ENCODE measurements at regions not wholly inside any gene's neighbourhood (a gene's known extent, or its start where the extent isn't known, plus 50 kb on each side); places are given as distances from the start of the nearest gene placed in this dataset.

DNA sequence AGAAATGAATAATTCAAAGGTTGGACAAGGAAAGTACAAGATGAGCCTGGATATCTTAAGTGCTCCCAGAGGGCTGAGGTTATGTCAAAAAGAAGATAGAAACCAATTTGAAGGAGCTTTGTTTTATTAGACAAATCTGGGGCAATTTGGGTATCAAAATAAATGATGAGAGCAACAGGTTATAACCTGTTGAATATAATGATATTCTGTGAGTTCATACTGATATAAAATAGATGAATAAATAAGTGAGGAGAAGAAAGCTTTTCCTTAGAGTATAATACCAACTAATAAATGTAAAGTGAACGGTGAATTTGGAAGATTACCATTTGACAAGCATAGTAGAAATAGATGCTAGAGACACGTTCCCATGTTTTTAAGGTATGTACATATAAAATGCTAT is 544.2 kb upstream of the ANKRD30A start:
- TF ChIP-seq, protein P1, sequence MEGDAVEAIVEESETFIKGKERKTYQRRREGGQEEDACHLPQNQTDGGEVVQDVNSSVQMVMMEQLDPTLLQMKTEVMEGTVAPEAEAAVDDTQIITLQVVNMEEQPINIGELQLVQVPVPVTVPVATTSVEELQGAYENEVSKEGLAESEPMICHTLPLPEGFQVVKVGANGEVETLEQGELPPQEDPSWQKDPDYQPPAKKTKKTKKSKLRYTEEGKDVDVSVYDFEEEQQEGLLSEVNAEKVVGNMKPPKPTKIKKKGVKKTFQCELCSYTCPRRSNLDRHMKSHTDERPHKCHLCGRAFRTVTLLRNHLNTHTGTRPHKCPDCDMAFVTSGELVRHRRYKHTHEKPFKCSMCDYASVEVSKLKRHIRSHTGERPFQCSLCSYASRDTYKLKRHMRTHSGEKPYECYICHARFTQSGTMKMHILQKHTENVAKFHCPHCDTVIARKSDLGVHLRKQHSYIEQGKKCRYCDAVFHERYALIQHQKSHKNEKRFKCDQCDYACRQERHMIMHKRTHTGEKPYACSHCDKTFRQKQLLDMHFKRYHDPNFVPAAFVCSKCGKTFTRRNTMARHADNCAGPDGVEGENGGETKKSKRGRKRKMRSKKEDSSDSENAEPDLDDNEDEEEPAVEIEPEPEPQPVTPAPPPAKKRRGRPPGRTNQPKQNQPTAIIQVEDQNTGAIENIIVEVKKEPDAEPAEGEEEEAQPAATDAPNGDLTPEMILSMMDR (conservative IDR thresholded peaks at IDR 0.05; ENCODE audit: low read depth) = no peak
- ChIA-PET CTCF (no interaction called here), POLR2A (ENCODE audit: low non-redundant PET) (no interaction called here)
- DNase-seq (ENCODE audit: low spot score) = no peak
- H3K27ac ChIP-seq = no peak overlapping the region

- CTCF ChIA-PET = no interaction called here
- no peak overlapping the region for H3K27ac ChIP-seq
- TF ChIP-seq, protein P1 (conservative IDR thresholded peaks at IDR 0.05; ENCODE audit: low read depth) = no peak
- no peak for DNase-seq (ENCODE audit: low spot score)
- POLR2A ChIA-PET (ENCODE audit: low non-redundant PET) = no interaction called here
These were observed 547.1 kb upstream of the ANKRD30A start for GRCh38 chr10:36578306-36578705.

- ChIA-PET POLR2A (ENCODE audit: low non-redundant PET) (no interaction called here), CTCF (interaction anchor here (0.7 kb wide), 1 partner anchor 507 kb away, joined by 3 read pairs; no protein-coding TSS in a partner anchor)
- DNase-seq (ENCODE audit: low spot score) = no peak
- TF ChIP-seq, protein P1 (conservative IDR thresholded peaks at IDR 0.05; ENCODE audit: low read depth) = no peak
- no peak overlapping the region for H3K27ac ChIP-seq
These were observed 548.3 kb upstream of the ANKRD30A start for GRCh38 chr10:36577126-36577525.

GRCh38 chr10:36574207-36574606 is 551.2 kb upstream of the ANKRD30A start:
- ChIA-PET CTCF (no interaction called here), POLR2A (ENCODE audit: low non-redundant PET) (no interaction called here)
- no peak for DNase-seq (ENCODE audit: low spot score)
- TF ChIP-seq, protein P1 (conservative IDR thresholded peaks at IDR 0.05; ENCODE audit: low read depth) = no peak
- H3K27ac ChIP-seq = no peak overlapping the region

- ChIA-PET CTCF (no interaction called here), POLR2A (ENCODE audit: low non-redundant PET) (no interaction called here)
- TF ChIP-seq, protein P1 (conservative IDR thresholded peaks at IDR 0.05; ENCODE audit: low read depth) = no peak
- no peak overlapping the region for H3K27ac ChIP-seq
- DNase-seq (ENCODE audit: low spot score) = no peak
These were observed 552.2 kb upstream of the ANKRD30A start for GRCh38 chr10:36573246-36573645.

- CTCF ChIA-PET = interaction anchor here (0.5 to 0.7 kb wide), 2 partner anchors 9 to 11 kb away, joined by 3 to 4 read pairs; no protein-coding TSS in a partner anchor
- POLR2A ChIA-PET (ENCODE audit: low non-redundant PET) = no interaction called here
- TF ChIP-seq, protein P1 (conservative IDR thresholded peaks at IDR 0.05; ENCODE audit: low read depth) = no peak
These were observed 561.0 kb upstream of the ANKRD30A start for GRCh38 chr10:36564433-36564832.

More at GRCh38 chr10:36564433-36564832, 561.0 kb upstream of the ANKRD30A start:
- no peak overlapping the region for H3K27ac ChIP-seq
- DNase-seq (ENCODE audit: low spot score) = no peak

All from RWPE1 (cell line).